Endodermal cell (in vitro differentiated cells): ENCODE measurements at regions not wholly inside any gene's neighbourhood (a gene's known extent, or its start where the extent isn't known, plus 50 kb on each side); places are given as distances from the start of the nearest gene placed in this dataset.

Source experiments
- DNase-seq: peaks from one replicate; pipeline ENCODE4 v3.0.0-alpha.2; 2017
- H3K27ac ChIP-seq: 2 replicates; pipeline ENCODE4 v1.5.1; 2013; ENCODE audit warnings: mild to moderate bottlenecking, low read depth, low read length, moderate library complexity
- H3K27me3 ChIP-seq: 2 replicates; pipeline ENCODE4 v1.6.1; 2013; ENCODE audit warnings: mild to moderate bottlenecking, low read length, moderate library complexity; ENCODE audit not compliant: insufficient read depth, control insufficient read depth, poor library complexity, severe bottlenecking
- H3K36me3 ChIP-seq: 2 replicates; pipeline ENCODE4 v1.7.0; 2013; ENCODE audit warnings: mild to moderate bottlenecking, low read length, moderate library complexity; ENCODE audit not compliant: control insufficient read depth, insufficient read depth
- H3K4me1 ChIP-seq: one replicate; pipeline ENCODE4 v1.7.0; 2013; ENCODE audit warnings: low read length; ENCODE audit not compliant: control insufficient read depth, insufficient read depth
- H3K4me3 ChIP-seq: 2 replicates; pipeline ENCODE4 v1.5.1; 2013; ENCODE audit warnings: mild to moderate bottlenecking, low read length, moderate library complexity
- H3K9ac ChIP-seq: 2 replicates; pipeline ENCODE4 v1.6.1; 2013; ENCODE audit warnings: mild to moderate bottlenecking, low read length, moderate library complexity; ENCODE audit not compliant: poor library complexity, severe bottlenecking; ENCODE audit errors: extremely low read depth
- H3K9me3 ChIP-seq: 2 replicates; pipeline ENCODE4 v1.6.1; 2013; ENCODE audit warnings: mild to moderate bottlenecking, low read length, moderate library complexity; ENCODE audit not compliant: control insufficient read depth
- H3K27ac Mint-ChIP-seq: 2 replicates; pipeline ENCODE4 v1.8.0; 2020; ENCODE audit warnings: mixed read lengths
- H3K27me3 Mint-ChIP-seq: 2 replicates; pipeline ENCODE4 v1.8.0; 2021; ENCODE audit warnings: mild to moderate bottlenecking, mixed read lengths; ENCODE audit not compliant: insufficient read depth
- H3K36me3 Mint-ChIP-seq: 2 replicates; pipeline ENCODE4 v1.8.0; 2020; ENCODE audit warnings: low read depth, mixed read lengths
- H3K4me1 Mint-ChIP-seq: 2 replicates; pipeline ENCODE4 v1.8.0; 2020; ENCODE audit warnings: mixed read lengths
- H3K4me3 Mint-ChIP-seq: 2 replicates; pipeline ENCODE4 v1.8.0; 2020; ENCODE audit warnings: mild to moderate bottlenecking, moderate library complexity, mixed read lengths
- H3K9me3 Mint-ChIP-seq: 2 replicates; pipeline ENCODE4 v1.8.0; 2020; ENCODE audit warnings: mild to moderate bottlenecking, mixed read lengths
- CTCF ChIP-seq: fragments of 200-600 bp; sonication (generic); conservative IDR thresholded peaks from 2 replicates; pipeline ENCODE4 v1.5.0; 2021; ENCODE audit warnings: antibody characterized with exemption, mild to moderate bottlenecking
- WGBS, 2 experiments: methylation state at CpG; one replicate each; pipeline versions ENCODE4 v1.1.5 to v1.1.7; 2013; ENCODE audit warnings: missing lambda C conversion rate in 2 of 2, mixed read lengths in 1 of 2; ENCODE audit not compliant: insufficient coverage in 1 of 2, insufficient read length in 1 of 2; 5-methylcytosine and 5-hydroxymethylcytosine counted together

DNA sequence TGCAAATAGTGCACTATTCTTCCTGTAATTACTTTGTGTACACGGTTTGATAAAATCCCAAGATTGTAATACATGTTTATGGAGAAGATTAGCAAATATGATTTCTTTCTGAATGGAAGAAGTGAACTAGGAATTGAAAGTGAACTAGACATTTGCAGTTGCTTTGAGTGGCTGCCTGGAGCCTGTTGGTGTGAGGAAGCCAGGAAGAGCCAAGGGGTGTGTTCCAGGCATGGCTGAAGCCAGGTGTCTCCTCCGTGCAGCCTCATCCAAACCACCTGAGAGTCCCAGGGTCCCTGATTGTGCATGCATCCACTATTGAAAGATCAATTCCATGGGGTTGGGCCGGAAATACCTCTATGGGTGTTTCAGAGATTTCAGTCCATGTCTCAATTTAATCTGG lies 253.1 kb upstream of the SHH start:
- no peak overlapping the region for H3K4me3 Mint-ChIP-seq
- Histone ChIP-seq H3K36me3 (no peaks in the 10 kb centered on the region), H3K27ac (no peak overlapping the region), H3K9ac (no peak overlapping the region), H3K27me3 (no peaks in the 10 kb centered on the region), H3K4me3 (no peak overlapping the region), H3K4me1 (no peaks in the 10 kb centered on the region), H3K9me3 (no peaks in the 10 kb centered on the region)
- no peaks in the 10 kb centered on the region for H3K4me1 Mint-ChIP-seq
- no peak for TF ChIP-seq CTCF
- H3K27ac Mint-ChIP-seq, result no peak overlapping the region
- H3K36me3 Mint-ChIP-seq, result no peaks in the 10 kb centered on the region
- WGBS, 2 experiments, result 89 to 100% methylated on average over 2 to 3 of the region's 3 CpGs
- peaks cover 5% of the 10 kb centered on the region for H3K9me3 Mint-ChIP-seq
- DNase-seq, result no peak
- peaks cover 2% of the 10 kb centered on the region for H3K27me3 Mint-ChIP-seq

- H3K27ac Mint-ChIP-seq, result no peak overlapping the region
- Histone ChIP-seq H3K4me3 (no peak overlapping the region), H3K27me3 (no peaks in the 10 kb centered on the region), H3K36me3 (no peaks in the 10 kb centered on the region), H3K9me3 (no peaks in the 10 kb centered on the region), H3K4me1 (no peaks in the 10 kb centered on the region), H3K9ac (no peak overlapping the region), H3K27ac (no peak overlapping the region)
- no peak for DNase-seq
- peaks cover 2% of the 10 kb centered on the region for H3K27me3 Mint-ChIP-seq
- no peak for TF ChIP-seq CTCF
- H3K4me1 Mint-ChIP-seq, result no peaks in the 10 kb centered on the region
- H3K9me3 Mint-ChIP-seq, result peaks cover 5% of the 10 kb centered on the region
- WGBS, 2 experiments, result 79 to 80% methylated on average over 3 to 4 of the region's 4 CpGs
- H3K4me3 Mint-ChIP-seq, result no peak overlapping the region
- H3K36me3 Mint-ChIP-seq, result no peaks in the 10 kb centered on the region
Observed at GRCh38 chr7:156064971-156065386, 252.7 kb upstream of the SHH start.

- no peaks in the 10 kb centered on the region for H3K4me1 ChIP-seq
- no peak for TF ChIP-seq CTCF
- no peak overlapping the region for H3K9ac ChIP-seq
- Mint-ChIP-seq H3K27me3 (peaks cover 2% of the 10 kb centered on the region), H3K9me3 (peaks cover 5% of the 10 kb centered on the region), H3K4me1 (no peaks in the 10 kb centered on the region), H3K36me3 (no peaks in the 10 kb centered on the region), H3K4me3 (no peak overlapping the region), H3K27ac (no peak overlapping the region)
- no peak for DNase-seq
- no peaks in the 10 kb centered on the region for H3K9me3 ChIP-seq
- no peaks in the 10 kb centered on the region for H3K27me3 ChIP-seq
- H3K4me3 ChIP-seq, result no peak overlapping the region
- no peak overlapping the region for H3K27ac ChIP-seq
- 94% methylated on average over 23 to 28 of the region's 28 CpGs for WGBS, 2 experiments
- H3K36me3 ChIP-seq, result no peaks in the 10 kb centered on the region
Observed at GRCh38 chr7:156063241-156063810, 251.1 kb upstream of the SHH start.
